WERI-Rb-1 (cell line): ENCODE measurements at regions not wholly inside any gene's neighbourhood (a gene's known extent, or its start where the extent isn't known, plus 50 kb on each side); places are given as distances from the start of the nearest gene placed in this dataset.

ENCODE experiments used
- DNase-seq: peaks from one replicate; pipeline ENCODE4 v3.0.0-alpha.2; 2020
- H3K27ac ChIP-seq: fragments of 250-450 bp; sonication (Bioruptor Pico); 2 replicates; pipeline ENCODE4 v1.5.1; 2020; ENCODE audit warnings: mild to moderate bottlenecking, moderate library complexity
- H3K27me3 ChIP-seq: fragments of 250-450 bp; sonication (Bioruptor Pico); 2 replicates; pipeline ENCODE4 v1.5.1; 2021; ENCODE audit warnings: mild to moderate bottlenecking, low read depth, moderate library complexity; ENCODE audit not compliant: insufficient read depth, severe bottlenecking
- H3K36me3 ChIP-seq: fragments of 250-450 bp; sonication (Bioruptor Pico); 2 replicates; pipeline ENCODE4 v1.5.1; 2020; ENCODE audit warnings: mild to moderate bottlenecking, moderate library complexity
- H3K4me3 ChIP-seq: 2 replicates; pipeline ENCODE4 v1.5.1; 2011; ENCODE audit warnings: low read depth, mild to moderate bottlenecking, control low read depth, low read length
- H3K9me3 ChIP-seq: fragments of 250-450 bp; sonication (Bioruptor Pico); 2 replicates; pipeline ENCODE4 v1.5.1; 2021; ENCODE audit warnings: mild to moderate bottlenecking, moderate library complexity; ENCODE audit not compliant: severe bottlenecking
- CTCF ChIP-seq: IDR thresholded peaks from 2 replicates; pipeline ENCODE4 v1.5.1; 2011; ENCODE audit warnings: low read depth, mild to moderate bottlenecking, control low read depth, inconsistent platforms, low read length

GRCh38 chr12:24554612-24555295, 394.1 kb downstream of the BCAT1 start:
- Histone ChIP-seq H3K9me3 (no peaks in the 10 kb centered on the region), H3K27ac (no peak overlapping the region), H3K36me3 (no peaks in the 10 kb centered on the region), H3K27me3 (no peaks in the 10 kb centered on the region), H3K4me3 (no peak overlapping the region)
- no peak for DNase-seq
- TF ChIP-seq CTCF: no peak

- no peak for DNase-seq
- H3K27me3 ChIP-seq: no peaks in the 10 kb centered on the region
- no peaks in the 10 kb centered on the region for H3K9me3 ChIP-seq
- no peaks in the 10 kb centered on the region for H3K36me3 ChIP-seq
- no peak overlapping the region for H3K4me3 ChIP-seq
- TF ChIP-seq CTCF: no peak
- H3K27ac ChIP-seq: no peak overlapping the region
Observed at GRCh38 chr12:24553259-24553658, 395.6 kb downstream of the BCAT1 start.

- no peaks in the 10 kb centered on the region for H3K27me3 ChIP-seq
- no peaks in the 10 kb centered on the region for H3K36me3 ChIP-seq
- TF ChIP-seq CTCF: no peak
- no peaks in the 10 kb centered on the region for H3K9me3 ChIP-seq
- no peak overlapping the region for H3K4me3 ChIP-seq
- DNase-seq: no peak
- no peak overlapping the region for H3K27ac ChIP-seq
Observed at GRCh38 chr12:24551163-24551786, 397.6 kb downstream of the BCAT1 start.

- Histone ChIP-seq H3K27ac (no peak overlapping the region), H3K27me3 (no peaks in the 10 kb centered on the region), H3K36me3 (no peaks in the 10 kb centered on the region), H3K4me3 (no peak overlapping the region), H3K9me3 (no peaks in the 10 kb centered on the region)
- TF ChIP-seq CTCF: no peak
- no peak for DNase-seq
Observed at GRCh38 chr12:24550609-24551008, 398.3 kb downstream of the BCAT1 start.

- H3K27ac ChIP-seq: no peak overlapping the region
- no peaks in the 10 kb centered on the region for H3K27me3 ChIP-seq
- no peak overlapping the region for H3K4me3 ChIP-seq
- H3K36me3 ChIP-seq: no peaks in the 10 kb centered on the region
- DNase-seq: no peak
- H3K9me3 ChIP-seq: no peaks in the 10 kb centered on the region
- no peak for TF ChIP-seq CTCF
Observed at GRCh38 chr12:24546661-24547060, 402.2 kb downstream of the BCAT1 start.

- no peak for TF ChIP-seq CTCF
- Histone ChIP-seq H3K4me3 (no peak overlapping the region), H3K36me3 (no peaks in the 10 kb centered on the region), H3K9me3 (no peaks in the 10 kb centered on the region), H3K27me3 (no peaks in the 10 kb centered on the region), H3K27ac (no peak overlapping the region)
- no peak for DNase-seq
Observed at GRCh38 chr12:24546084-24546483, 402.8 kb downstream of the BCAT1 start.
